ENCODE measurements at regions not wholly inside any gene's neighbourhood (a gene's known extent, or its start where the extent isn't known, plus 50 kb on each side); places are given as distances from the start of the nearest gene placed in this dataset.

GRCh38 chr21:14766241-14766640 lies 220.1 kb upstream of the SAMSN1 start:
- Mint-ChIP-seq H3K4me1 (no peaks in the 10 kb centered on the region), H3K9me3 (no peaks in the 10 kb centered on the region), H3K4me3 (no peak overlapping the region), H3K27ac (no peak overlapping the region), H3K27me3 (ENCODE audit: low read depth) (no peaks in the 10 kb centered on the region), H3K36me3 (ENCODE audit: low read depth) (no peaks in the 10 kb centered on the region)
- TF ChIP-seq CTCF (IDR thresholded peaks at IDR 0.05; ENCODE audit: unreplicated experiment in 3 of 3): no peak

GRCh38 chr21:14763695-14764064 lies 217.6 kb upstream of the SAMSN1 start:
- TF ChIP-seq CTCF (IDR thresholded peaks at IDR 0.05; ENCODE audit: unreplicated experiment in 3 of 3): no peak
- no peak overlapping the region for H3K4me3 Mint-ChIP-seq
- H3K27ac Mint-ChIP-seq: no peak overlapping the region
- H3K4me1 Mint-ChIP-seq: no peaks in the 10 kb centered on the region
- no peaks in the 10 kb centered on the region for H3K36me3 Mint-ChIP-seq (ENCODE audit: low read depth)
- no peaks in the 10 kb centered on the region for H3K9me3 Mint-ChIP-seq
- no peaks in the 10 kb centered on the region for H3K27me3 Mint-ChIP-seq (ENCODE audit: low read depth)

- H3K36me3 Mint-ChIP-seq (ENCODE audit: low read depth): no peaks in the 10 kb centered on the region
- H3K4me3 Mint-ChIP-seq: no peak overlapping the region
- no peak overlapping the region for H3K27ac Mint-ChIP-seq
- no peaks in the 10 kb centered on the region for H3K9me3 Mint-ChIP-seq
- H3K27me3 Mint-ChIP-seq (ENCODE audit: low read depth): no peaks in the 10 kb centered on the region
- H3K4me1 Mint-ChIP-seq: no peaks in the 10 kb centered on the region
- no peak for TF ChIP-seq CTCF (IDR thresholded peaks at IDR 0.05; ENCODE audit: unreplicated experiment in 3 of 3)
These were observed 216.9 kb upstream of the SAMSN1 start for GRCh38 chr21:14762734-14763694.

DNA sequence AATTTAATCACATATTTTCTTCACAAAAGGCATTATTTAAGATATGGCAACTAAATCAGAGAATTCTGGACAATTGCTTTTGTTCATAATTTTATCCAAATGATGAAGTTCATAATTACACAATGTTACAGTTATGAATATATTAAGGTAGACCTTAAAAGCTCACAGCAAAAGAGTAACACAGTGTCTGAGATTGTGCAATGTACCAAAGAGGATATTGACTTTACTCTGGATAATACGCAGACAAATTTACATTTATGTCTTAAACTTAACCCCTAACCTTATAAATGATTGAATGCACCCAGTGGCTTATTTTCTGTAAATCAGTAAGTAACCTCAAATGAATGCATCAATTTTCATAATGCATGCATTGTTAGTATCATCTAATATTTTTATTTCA lies 216.2 kb upstream of the SAMSN1 start:
- H3K27ac Mint-ChIP-seq: no peak overlapping the region
- H3K9me3 Mint-ChIP-seq: no peaks in the 10 kb centered on the region
- no peak for TF ChIP-seq CTCF (IDR thresholded peaks at IDR 0.05; ENCODE audit: unreplicated experiment in 3 of 3)
- no peaks in the 10 kb centered on the region for H3K36me3 Mint-ChIP-seq (ENCODE audit: low read depth)
- H3K27me3 Mint-ChIP-seq (ENCODE audit: low read depth): no peaks in the 10 kb centered on the region
- H3K4me3 Mint-ChIP-seq: no peak overlapping the region
- no peaks in the 10 kb centered on the region for H3K4me1 Mint-ChIP-seq

- no peak overlapping the region for H3K4me3 Mint-ChIP-seq
These were observed 213.2 kb upstream of the SAMSN1 start for GRCh38 chr21:14759285-14759684.

More at GRCh38 chr21:14759285-14759684, 213.2 kb upstream of the SAMSN1 start:
- no peak overlapping the region for H3K27ac Mint-ChIP-seq
- H3K9me3 Mint-ChIP-seq: peaks cover 5% of the 10 kb centered on the region
- H3K36me3 Mint-ChIP-seq (ENCODE audit: low read depth): no peaks in the 10 kb centered on the region
- H3K27me3 Mint-ChIP-seq (ENCODE audit: low read depth): no peaks in the 10 kb centered on the region
- H3K4me1 Mint-ChIP-seq: no peaks in the 10 kb centered on the region
- TF ChIP-seq CTCF (IDR thresholded peaks at IDR 0.05; ENCODE audit: unreplicated experiment in 3 of 3): no peak
